Type B pancreatic cell (in vitro differentiated cells): ENCODE measurements at regions not wholly inside any gene's neighbourhood (a gene's known extent, or its start where the extent isn't known, plus 50 kb on each side); places are given as distances from the start of the nearest gene placed in this dataset.

ENCODE experiments used
- DNase-seq: peaks from one replicate; pipeline ENCODE4 v3.0.0; 2021; ENCODE audit warnings: mixed read lengths; ENCODE audit not compliant: unreplicated experiment; ENCODE audit errors: extremely low spot score
- H3K27ac Mint-ChIP-seq: 2 replicates; pipeline ENCODE4 v1.8.0; 2021; ENCODE audit warnings: mild to moderate bottlenecking, mixed read lengths
- H3K27me3 Mint-ChIP-seq: 2 replicates; pipeline ENCODE4 v1.8.0; 2021; ENCODE audit warnings: mixed read lengths
- H3K36me3 Mint-ChIP-seq: 2 replicates; pipeline ENCODE4 v1.8.0; 2021; ENCODE audit warnings: mixed read lengths
- H3K4me1 Mint-ChIP-seq: one replicate; pipeline ENCODE4 v1.8.0; 2021; ENCODE audit warnings: mixed read lengths; ENCODE audit not compliant: unreplicated experiment
- H3K4me3 Mint-ChIP-seq: 2 replicates; pipeline ENCODE4 v1.8.0; 2021; ENCODE audit warnings: mild to moderate bottlenecking, mixed read lengths
- H3K9me3 Mint-ChIP-seq: 2 replicates; pipeline ENCODE4 v1.8.0; 2021; ENCODE audit warnings: mixed read lengths
- TF ChIP-seq, protein P1 (sequence below): fragments of 200-600 bp; sonication (generic); conservative IDR thresholded peaks from 2 replicates; pipeline ENCODE4 v1.5.0; 2021; ENCODE audit warnings: antibody characterized with exemption, mild to moderate bottlenecking

DNA sequence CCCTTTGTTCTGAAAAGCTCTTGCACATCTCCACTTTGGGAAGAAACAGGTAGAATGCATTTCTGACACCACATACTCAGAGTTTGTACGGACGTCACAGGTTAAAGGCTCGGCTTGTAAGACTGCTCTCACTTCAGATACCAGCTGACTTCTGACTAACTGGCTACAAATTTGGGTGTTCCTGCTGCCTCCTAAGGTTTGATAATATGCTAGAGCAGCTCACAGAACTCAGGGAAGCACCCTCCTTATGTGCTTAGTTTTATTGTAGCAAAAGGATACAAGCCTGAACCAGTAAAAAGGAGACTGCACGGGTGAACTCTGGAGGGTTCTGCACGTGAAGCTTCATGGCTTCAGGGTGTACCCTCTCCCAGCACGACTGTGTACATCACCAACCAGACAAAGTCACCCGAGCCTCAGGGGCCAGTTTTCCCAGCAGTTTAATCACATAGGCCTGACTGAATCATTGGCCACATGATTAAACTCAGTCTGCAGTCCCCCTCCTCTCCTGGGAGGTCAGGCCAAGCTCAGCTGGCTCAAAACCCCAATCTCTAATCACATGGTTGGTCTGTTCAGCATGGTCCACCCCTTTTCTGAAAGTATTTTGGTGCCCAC, 749.5 kb upstream of the RAB6C start:
- H3K36me3 Mint-ChIP-seq, result no peaks in the 10 kb centered on the region
- H3K4me1 Mint-ChIP-seq, result no peaks in the 10 kb centered on the region
- TF ChIP-seq, protein P1, sequence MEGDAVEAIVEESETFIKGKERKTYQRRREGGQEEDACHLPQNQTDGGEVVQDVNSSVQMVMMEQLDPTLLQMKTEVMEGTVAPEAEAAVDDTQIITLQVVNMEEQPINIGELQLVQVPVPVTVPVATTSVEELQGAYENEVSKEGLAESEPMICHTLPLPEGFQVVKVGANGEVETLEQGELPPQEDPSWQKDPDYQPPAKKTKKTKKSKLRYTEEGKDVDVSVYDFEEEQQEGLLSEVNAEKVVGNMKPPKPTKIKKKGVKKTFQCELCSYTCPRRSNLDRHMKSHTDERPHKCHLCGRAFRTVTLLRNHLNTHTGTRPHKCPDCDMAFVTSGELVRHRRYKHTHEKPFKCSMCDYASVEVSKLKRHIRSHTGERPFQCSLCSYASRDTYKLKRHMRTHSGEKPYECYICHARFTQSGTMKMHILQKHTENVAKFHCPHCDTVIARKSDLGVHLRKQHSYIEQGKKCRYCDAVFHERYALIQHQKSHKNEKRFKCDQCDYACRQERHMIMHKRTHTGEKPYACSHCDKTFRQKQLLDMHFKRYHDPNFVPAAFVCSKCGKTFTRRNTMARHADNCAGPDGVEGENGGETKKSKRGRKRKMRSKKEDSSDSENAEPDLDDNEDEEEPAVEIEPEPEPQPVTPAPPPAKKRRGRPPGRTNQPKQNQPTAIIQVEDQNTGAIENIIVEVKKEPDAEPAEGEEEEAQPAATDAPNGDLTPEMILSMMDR, result no peak
- peaks cover 6% of the 10 kb centered on the region for H3K27me3 Mint-ChIP-seq
- H3K27ac Mint-ChIP-seq, result no peak overlapping the region
- no peak for DNase-seq
- H3K9me3 Mint-ChIP-seq, result no peaks in the 10 kb centered on the region
- no peak overlapping the region for H3K4me3 Mint-ChIP-seq

DNA sequence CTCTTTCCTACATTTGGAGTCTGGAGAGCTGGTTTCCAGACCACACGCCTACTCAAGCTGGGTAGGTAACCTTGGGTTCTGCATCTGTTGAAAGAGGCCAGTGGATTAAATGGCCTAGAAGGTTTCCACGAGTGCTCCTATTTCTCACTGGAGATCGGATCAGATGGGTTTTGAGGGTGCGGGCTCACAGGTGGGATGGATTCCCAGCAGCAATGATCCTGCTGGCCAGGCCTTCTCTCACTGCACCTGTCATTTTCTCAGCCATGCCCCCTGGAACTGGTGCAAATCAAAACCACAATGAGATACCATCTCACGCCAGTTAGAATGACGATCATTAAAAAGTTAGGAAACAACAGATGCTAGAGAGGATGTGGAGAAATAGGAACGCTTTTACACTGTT, 747.5 kb upstream of the RAB6C start:
- Mint-ChIP-seq H3K36me3 (no peaks in the 10 kb centered on the region), H3K4me1 (no peaks in the 10 kb centered on the region), H3K27me3 (peaks cover under 1% of the 10 kb centered on the region), H3K9me3 (no peaks in the 10 kb centered on the region), H3K4me3 (no peak overlapping the region), H3K27ac (no peak overlapping the region)
- TF ChIP-seq, protein P1, result no peak
- DNase-seq, result no peak

DNA sequence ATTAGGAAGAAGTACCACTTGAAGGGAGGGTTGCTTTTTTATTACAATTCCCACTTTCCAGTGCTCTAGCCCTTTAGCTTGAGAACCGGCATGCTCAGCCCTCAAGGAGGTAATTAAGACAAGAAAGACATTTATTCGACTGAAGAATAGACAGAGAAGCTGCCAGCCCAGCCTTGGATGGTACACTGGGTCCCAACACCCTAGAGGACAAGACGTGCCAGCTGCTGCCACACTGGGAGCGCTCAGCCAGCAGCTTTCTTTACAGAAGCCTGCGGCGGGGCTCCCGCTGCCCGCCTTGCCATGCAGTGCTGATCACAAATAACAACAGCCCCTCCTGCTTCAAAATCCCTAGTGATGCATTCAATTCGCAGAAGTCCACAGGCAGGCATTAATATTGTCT, 746.3 kb upstream of the RAB6C start:
- no peak overlapping the region for H3K27ac Mint-ChIP-seq
- H3K4me1 Mint-ChIP-seq, result no peaks in the 10 kb centered on the region
- H3K9me3 Mint-ChIP-seq, result no peaks in the 10 kb centered on the region
- H3K27me3 Mint-ChIP-seq, result no peaks in the 10 kb centered on the region
- no peak overlapping the region for H3K4me3 Mint-ChIP-seq
- H3K36me3 Mint-ChIP-seq, result no peaks in the 10 kb centered on the region
- TF ChIP-seq, protein P1, result no peak
- DNase-seq, result no peak

DNA sequence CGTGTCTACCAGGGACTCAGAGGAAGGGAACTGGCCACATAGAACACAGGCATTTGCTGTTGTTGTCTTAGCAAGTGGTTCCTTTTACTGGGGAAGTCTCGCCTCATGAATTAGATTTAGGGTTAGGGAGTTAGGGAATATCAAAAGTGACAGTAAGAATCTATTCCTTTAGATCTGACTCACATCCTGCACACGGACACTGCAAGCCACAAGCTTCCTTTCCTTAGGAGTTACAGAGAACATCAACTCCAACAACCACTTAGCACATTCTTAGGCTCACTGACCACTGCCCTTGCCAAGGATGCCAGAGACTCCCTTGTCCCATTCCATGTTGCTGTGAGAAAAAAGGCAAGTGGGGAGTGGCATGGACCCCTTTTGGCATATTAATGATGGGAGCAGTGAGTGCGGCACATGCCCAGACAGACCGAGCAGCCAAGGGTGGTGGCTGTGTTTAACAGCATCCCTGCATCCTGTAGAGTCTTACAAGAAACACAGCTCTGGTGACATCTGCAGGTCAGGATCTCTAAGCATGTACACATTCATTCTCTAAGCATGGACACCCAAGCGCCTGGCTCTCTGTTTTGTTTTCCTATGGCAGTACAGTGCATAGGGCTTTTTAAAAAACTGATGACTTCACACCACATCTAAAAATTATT, 745.6 kb upstream of the RAB6C start:
- TF ChIP-seq, protein P1, result peak; percentile 42
- no peak for DNase-seq
- Mint-ChIP-seq H3K27me3 (no peaks in the 10 kb centered on the region), H3K9me3 (no peaks in the 10 kb centered on the region), H3K4me3 (no peak overlapping the region), H3K27ac (no peak overlapping the region), H3K4me1 (no peaks in the 10 kb centered on the region), H3K36me3 (no peaks in the 10 kb centered on the region)

DNA sequence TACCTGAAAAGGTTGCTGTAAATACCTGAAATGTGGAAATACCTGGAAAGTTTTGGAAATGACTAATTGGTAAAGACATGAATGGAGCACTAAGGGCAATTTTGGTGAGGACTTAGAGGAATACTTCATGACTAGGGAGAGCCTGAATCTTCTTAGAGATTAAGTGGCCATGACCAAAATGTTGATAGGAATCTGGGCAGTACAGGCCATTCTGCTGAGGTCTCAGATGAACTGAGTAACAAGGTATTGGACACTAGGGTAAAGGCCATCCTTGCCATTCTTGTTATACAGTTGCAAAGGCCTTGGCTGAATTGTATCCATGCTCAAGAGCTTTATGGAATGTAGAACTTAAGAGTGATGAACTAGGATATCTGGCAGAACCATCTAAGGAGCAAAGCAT, 742.9 kb upstream of the RAB6C start:
- Mint-ChIP-seq H3K9me3 (no peaks in the 10 kb centered on the region), H3K4me3 (no peak overlapping the region), H3K27ac (no peak overlapping the region), H3K4me1 (no peaks in the 10 kb centered on the region), H3K36me3 (no peaks in the 10 kb centered on the region), H3K27me3 (no peaks in the 10 kb centered on the region)
- no peak for DNase-seq
- TF ChIP-seq, protein P1, result no peak
